GM19467 (cell line): ENCODE measurements at regions not wholly inside any gene's neighbourhood (a gene's known extent, or its start where the extent isn't known, plus 50 kb on each side); places are given as distances from the start of the nearest gene placed in this dataset.

Source experiments
- ATAC-seq: cut with Tn5 transposase; IDR thresholded peaks from one replicate; pipeline ENCODE4 v1.9.1; 2021; ENCODE audit warnings: mild to moderate bottlenecking, moderate library complexity; ENCODE audit not compliant: unreplicated experiment

DNA sequence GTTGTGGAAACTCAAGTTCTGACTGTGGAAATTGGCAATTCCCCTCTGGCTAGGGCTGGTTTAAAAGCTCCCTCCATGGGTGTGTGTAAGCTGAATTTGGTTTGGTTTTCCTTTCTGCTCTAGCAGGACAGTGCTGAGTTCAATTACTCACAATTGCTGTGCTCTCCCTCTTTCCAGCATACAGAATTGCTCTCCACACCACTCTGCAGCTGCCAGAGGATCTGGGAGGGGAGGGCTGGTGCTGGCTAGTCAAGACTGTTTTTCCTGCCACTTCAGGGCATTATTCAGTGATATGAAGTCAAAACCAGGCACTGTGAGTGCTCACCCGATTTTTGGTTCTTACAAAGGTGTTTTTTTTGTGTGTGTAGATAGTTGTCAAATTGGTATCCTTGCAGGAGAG lies 336.9 kb upstream of the SLC24A2 start:
- no peak for ATAC-seq

DNA sequence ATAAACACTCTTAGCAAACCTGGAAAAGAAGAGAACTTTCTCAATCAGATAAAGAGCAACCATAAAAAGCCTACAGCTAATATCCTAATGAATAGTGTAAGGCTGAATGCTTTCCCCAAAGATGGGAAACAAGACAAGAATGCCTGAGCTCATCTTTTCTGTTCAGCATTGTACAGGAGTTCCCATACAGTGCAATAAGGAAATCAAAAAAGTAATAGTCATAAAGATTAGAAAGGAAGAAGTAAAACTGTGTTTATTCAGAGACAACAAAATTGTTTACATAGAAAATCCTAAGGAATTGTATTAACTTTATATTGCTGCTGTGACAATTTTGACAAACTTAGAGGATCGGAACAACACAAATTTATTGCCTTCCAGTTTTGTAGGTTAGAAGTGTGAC lies 330.7 kb upstream of the SLC24A2 start:
- no peak for ATAC-seq

DNA sequence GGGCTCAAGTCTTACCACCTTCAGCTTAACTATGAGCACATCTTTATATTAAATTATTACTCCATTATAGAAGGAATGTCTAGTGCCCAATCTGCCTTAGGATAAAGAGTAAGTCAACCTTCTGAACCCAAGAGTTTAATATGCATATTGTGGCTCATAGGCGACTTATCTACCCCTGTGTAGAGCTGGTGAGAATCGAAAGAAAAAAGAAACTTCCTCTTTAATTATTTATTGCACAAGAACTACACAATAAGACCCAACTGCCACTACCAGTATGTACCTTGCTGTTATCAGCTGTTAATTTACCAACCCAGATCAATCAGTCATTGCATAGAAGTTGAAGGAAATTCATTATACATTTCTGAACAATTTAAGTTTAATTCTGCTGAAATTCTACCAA lies 329.1 kb upstream of the SLC24A2 start:
- no peak for ATAC-seq

DNA sequence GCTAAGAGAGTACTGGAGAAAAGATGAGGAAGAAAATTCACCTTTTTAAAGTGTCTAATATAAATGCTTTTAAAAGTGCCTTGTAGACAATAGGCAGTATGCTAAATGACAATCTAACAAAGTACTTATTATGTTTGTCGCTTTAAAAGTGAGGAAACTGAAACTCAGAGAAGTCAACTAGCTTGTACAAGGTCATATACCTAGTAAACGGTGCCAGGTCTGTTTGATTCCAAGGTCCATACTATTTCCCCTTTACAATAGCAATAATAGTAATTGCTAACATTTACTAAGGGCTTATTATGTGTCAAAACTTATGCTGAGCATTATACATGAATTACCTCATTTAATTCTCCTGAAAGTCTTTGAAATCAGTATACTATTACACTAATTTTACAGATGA lies 328.6 kb upstream of the SLC24A2 start:
- ATAC-seq = no peak

DNA sequence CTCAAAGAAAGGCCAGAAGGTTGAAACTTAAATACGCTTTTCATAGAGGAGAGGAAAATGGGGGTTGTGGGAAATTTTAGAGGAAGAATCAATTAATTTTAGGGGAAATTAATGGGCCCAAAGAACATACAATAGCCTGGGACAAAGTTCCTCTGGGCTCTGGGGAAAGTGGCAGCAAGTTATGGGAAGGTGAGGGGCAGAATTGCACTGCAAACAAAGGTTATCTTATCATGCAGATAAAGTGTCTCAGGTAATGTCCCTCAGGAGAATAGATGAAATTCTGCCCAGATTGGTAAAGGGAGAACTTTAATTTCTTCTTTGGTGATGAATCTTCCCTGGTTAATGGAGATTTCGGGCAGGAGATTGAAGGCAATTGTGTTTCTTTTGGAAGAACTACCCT lies 326.1 kb upstream of the SLC24A2 start:
- no peak for ATAC-seq

DNA sequence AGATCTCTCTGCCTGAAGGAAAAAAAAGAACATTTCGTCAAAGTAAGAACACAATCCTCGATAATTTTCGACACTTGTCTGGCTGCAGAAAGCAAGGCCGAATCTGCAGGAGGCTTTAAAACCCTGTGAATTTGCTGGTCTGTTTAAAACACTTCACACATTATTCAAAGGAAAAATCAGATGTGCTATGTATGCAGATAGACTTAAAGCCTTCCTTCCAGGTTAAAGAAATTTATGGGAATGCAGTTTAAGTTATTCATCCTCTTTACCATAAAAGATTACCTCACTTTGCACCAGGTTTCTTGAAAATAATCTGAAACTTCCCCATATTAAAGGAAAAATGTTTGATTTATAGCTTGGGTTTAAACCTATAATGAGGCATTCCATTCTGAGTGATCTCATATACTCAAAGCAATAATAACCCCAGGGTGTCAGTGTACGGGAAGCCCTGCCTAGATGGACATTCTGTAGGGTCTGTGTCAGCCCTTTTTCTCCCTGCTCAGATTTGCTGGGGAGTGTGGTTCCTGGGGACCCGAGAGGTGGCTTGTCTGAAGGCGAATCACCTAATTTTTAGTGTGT lies 323.5 kb upstream of the SLC24A2 start:
- ATAC-seq = no peak

GRCh38 chr9:20111173-20111843 lies 322.5 kb upstream of the SLC24A2 start:
- ATAC-seq = no peak

- no peak for ATAC-seq
These were observed 306.7 kb upstream of the SLC24A2 start for GRCh38 chr9:20095430-20096092.

DNA sequence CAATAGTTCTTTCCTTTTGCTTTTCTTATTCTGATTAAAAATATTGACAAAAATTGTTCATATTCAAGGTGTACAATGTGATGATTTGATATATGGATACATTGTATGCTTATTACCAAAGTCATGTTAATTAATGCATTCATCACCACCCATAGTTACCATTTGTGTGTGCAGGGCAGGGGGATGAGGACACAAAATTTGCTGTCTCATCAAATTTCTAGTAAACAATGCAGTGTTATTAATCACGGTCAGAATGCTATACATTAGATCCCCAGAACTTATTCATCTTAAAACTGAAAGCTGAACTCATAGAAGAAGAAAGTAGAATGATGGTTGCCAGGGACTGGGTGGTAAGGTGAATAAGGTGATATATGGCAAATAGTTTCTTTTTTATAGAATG lies 303.7 kb upstream of the SLC24A2 start:
- ATAC-seq = no peak

DNA sequence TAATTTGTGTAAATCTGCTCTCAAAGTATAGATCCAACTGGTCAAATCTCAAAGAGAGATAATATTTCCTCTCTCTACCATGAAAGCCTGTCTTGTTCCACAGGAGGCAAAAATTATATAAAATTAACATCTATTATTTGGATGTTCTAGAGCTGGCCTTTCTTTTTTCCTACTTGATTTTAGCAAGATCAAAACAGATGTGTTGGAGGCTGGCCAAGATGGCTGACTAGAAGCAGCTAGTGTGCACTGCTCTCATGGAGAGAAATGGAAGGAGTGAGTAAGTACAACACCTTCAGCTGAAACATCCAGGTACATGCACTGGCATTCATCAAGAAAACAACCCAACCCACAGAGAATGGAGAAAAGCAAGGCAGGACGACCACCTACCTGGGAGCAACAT lies 298.6 kb upstream of the SLC24A2 start:
- ATAC-seq = no peak

- ATAC-seq = no peak
These were observed 297.0 kb upstream of the SLC24A2 start for GRCh38 chr9:20085842-20086241.

GRCh38 chr9:20084125-20084524 lies 295.3 kb upstream of the SLC24A2 start:
- no peak for ATAC-seq

DNA sequence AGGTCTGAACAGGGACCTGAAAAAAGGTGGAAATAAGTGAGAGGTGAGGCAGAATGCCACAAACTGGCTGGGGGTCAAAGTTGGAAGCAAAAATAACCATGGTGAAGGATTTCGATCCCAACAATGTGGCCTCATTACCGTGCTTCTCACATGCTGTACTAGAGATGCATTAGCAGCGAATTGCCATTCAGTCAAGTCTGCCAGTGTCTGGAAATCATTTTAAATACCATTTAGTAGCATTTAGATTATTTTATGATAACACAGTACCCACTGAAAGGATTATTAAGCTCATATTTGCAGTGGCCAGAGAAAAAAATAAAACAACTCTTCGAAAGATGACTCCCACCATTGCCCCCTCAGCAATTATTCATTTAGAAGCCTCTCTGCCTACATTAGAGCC lies 294.6 kb upstream of the SLC24A2 start:
- ATAC-seq = no peak

DNA sequence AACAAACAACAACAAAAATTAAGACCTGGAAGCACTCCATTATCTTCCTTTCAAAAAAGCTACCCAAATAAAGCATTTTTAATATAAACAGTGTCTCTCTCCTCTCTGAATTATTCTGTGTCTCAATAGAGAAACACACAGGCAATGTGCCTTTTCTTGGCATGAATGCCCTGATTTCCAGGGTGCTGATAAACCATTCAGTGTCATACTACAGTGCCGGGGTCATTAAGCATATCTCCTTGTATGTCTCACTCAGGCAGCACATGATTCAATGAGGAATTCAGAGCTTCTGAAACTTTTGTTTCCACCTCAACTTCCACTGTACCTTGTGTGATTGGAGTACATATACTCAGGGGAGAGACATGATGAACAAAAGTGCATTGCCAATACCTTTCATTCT lies 294.0 kb upstream of the SLC24A2 start:
- ATAC-seq = no peak

DNA sequence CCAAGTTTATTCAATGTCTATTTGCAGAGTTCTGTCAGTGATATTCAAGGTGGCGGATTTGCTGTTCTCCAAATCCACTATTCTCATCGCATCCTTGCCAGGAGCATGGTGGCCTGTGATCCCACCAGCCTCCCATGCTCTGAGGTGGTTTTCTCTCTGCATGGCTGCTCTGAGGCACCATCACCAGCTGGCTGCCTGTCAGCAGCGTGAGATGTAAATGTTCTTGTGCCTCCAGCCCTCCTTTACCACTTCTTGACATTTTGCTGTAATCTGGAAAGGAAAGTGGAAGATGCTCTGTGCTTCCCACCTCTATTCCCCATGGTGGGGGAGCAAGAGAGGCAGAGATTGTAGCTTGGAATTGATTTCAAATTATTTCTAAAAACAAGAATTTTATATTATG lies 293.6 kb upstream of the SLC24A2 start:
- no peak for ATAC-seq

- no peak for ATAC-seq
These were observed 289.4 kb upstream of the SLC24A2 start for GRCh38 chr9:20078246-20078645.

DNA sequence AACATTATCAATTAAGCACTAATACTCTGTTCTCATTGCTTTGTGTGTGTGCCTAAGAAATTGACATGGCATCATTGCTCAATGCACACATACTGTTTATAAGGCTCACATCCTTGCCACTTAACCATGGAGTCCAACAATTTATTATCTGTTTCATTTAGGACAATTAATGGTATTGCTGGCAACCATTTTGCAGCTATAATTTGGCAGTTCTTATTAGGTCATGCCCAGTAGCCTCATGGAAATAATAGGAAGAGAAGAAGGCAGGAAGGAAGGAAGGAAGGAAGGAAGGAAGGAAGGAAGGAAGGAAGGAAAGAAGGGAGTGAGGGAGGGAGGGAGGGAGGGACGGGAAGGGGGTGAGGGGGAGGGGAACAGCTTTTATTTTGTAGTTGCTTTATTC lies 285.5 kb upstream of the SLC24A2 start:
- no peak for ATAC-seq

DNA sequence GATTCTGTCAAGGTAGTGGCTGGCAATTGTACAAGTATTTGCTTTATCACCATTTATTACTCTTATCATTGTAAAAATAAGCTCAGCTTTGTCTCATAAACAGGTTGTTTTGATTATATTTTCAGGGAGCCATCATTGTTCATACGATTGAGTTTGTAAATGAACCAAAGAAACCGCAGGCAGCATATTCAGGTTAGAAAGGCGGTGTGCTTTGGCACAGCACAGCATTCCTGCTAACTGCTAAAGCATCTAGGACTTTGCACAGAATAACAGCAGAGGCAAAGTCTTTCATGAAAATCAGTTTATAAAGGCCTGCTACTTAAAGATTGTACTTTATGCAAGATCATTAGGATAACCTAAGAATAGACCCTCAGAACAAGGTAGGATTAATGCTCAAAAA lies 281.5 kb upstream of the SLC24A2 start:
- no peak for ATAC-seq

- no peak for ATAC-seq
These were observed 277.2 kb upstream of the SLC24A2 start for GRCh38 chr9:20065796-20066700.

DNA sequence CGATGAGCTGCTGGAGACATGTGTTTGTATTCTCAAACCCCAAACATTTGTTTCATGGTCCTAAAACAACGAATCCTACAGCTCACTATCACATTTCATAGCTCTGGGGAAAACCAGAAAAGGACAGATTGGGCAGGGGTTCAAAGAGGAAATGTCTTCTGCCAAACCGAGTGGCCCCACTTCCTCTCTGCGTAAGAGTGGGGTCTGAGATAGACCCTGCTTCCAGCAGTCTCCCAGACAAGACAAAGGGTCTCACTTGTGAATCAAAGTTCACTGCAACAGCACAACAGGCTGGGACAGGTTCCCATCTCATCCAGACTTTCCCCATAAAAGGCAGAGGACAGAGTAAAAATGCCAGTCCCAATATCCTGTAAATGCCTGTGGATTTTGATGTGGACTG lies 276.2 kb upstream of the SLC24A2 start:
- no peak for ATAC-seq

DNA sequence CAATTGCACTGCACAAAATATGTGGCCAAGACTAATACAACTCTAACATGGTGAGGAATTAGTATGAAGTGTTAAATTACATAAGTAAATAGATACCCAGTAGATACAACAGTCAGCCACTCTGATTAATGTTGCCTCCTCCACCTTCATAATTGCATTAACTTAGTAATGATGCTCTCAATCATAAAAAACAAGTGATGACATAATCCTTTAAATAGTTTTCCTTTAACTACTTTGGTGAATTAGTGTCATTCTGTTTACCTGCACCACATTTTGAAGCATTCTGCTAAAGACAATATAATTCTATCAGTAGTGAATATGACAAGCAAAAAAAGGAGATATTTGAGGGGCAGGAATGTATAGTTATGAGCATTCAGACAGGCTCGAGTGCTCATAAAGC lies 265.9 kb upstream of the SLC24A2 start:
- no peak for ATAC-seq

- ATAC-seq = no peak
These were observed 260.1 kb upstream of the SLC24A2 start for GRCh38 chr9:20048985-20049384.
